Mesenchymal stem cell (in vitro differentiated cells and primary cell): ENCODE measurements at regions not wholly inside any gene's neighbourhood (a gene's known extent, or its start where the extent isn't known, plus 50 kb on each side); places are given as distances from the start of the nearest gene placed in this dataset.
A peak's percentile ranks its signal among the peaks of the same experiment; 100 is the strongest.

Experiments used
- DNase-seq: peaks from one replicate; pipeline ENCODE4 v3.0.0-alpha.2; 2013
- H2AFZ ChIP-seq: one replicate; pipeline ENCODE4 v1.6.1; 2013; ENCODE audit warnings: low read depth, mild to moderate bottlenecking, control low read depth, inconsistent platforms, low read length, moderate library complexity
- H2AK5ac ChIP-seq: 2 replicates; pipeline ENCODE4 v1.6.1; 2013; ENCODE audit warnings: low read length, moderate library complexity, mild to moderate bottlenecking, inconsistent platforms; ENCODE audit not compliant: severe bottlenecking
- H2BK120ac ChIP-seq: one replicate; pipeline ENCODE4 v1.6.1; 2013; ENCODE audit warnings: low read depth, mild to moderate bottlenecking, inconsistent platforms, low read length, moderate library complexity
- H2BK12ac ChIP-seq, 2 experiments: one replicate each; pipeline ENCODE4 v1.6.1; 2013; ENCODE audit warnings: inconsistent platforms in 2 of 2, low read length in 2 of 2, mild to moderate bottlenecking in 2 of 2, moderate library complexity in 2 of 2, control low read depth in 1 of 2
- H2BK15ac ChIP-seq: one replicate; pipeline ENCODE4 v1.6.1; 2013; ENCODE audit warnings: mild to moderate bottlenecking, low read depth, inconsistent platforms; ENCODE audit not compliant: poor library complexity, severe bottlenecking
- H2BK5ac ChIP-seq: 2 replicates; pipeline ENCODE4 v1.6.1; 2013; ENCODE audit warnings: low read depth, mild to moderate bottlenecking, low read length, control low read depth, inconsistent platforms; ENCODE audit not compliant: poor library complexity, severe bottlenecking
- H3K14ac ChIP-seq, 2 experiments: one replicate each; pipeline ENCODE4 v1.6.1; 2013; ENCODE audit warnings: inconsistent platforms in 2 of 2, low read length in 2 of 2, control low read depth in 1 of 2, mild to moderate bottlenecking in 1 of 2, moderate library complexity in 1 of 2
- H3K18ac ChIP-seq, 2 experiments: one replicate each; pipeline ENCODE4 v1.6.1; 2013; ENCODE audit warnings: inconsistent platforms in 2 of 2, low read length in 2 of 2, control low read depth in 1 of 2, low read depth in 1 of 2, mild to moderate bottlenecking in 1 of 2
- H3K23ac ChIP-seq, 2 experiments: one replicate each; pipeline ENCODE4 v1.6.1; 2013; ENCODE audit warnings: inconsistent platforms in 2 of 2, low read length in 2 of 2, mild to moderate bottlenecking in 2 of 2, moderate library complexity in 2 of 2, control low read depth in 1 of 2
- H3K27ac ChIP-seq: 2 replicates; pipeline ENCODE4 v1.5.1; 2013; ENCODE audit warnings: mild to moderate bottlenecking, moderate library complexity, low read length, control low read depth, inconsistent platforms; ENCODE audit not compliant: poor library complexity, severe bottlenecking
- H3K27me3 ChIP-seq, 2 experiments: 2 replicates each; pipeline versions ENCODE4 v1.6.1 to v1.7.0; 2013; ENCODE audit warnings: low read length in 2 of 2, mild to moderate bottlenecking in 2 of 2, moderate library complexity in 2 of 2, control low read depth in 1 of 2, inconsistent platforms in 1 of 2; ENCODE audit not compliant: control insufficient read depth in 1 of 2, insufficient read depth in 1 of 2
- H3K36me3 ChIP-seq, 2 experiments: 2 replicates each; pipeline versions ENCODE4 v1.6.1 to v1.7.0; 2013; ENCODE audit warnings: low read length in 2 of 2, control low read depth in 1 of 2, inconsistent platforms in 1 of 2, low read depth in 1 of 2, mild to moderate bottlenecking in 1 of 2; ENCODE audit not compliant: insufficient read depth in 2 of 2, control insufficient read depth in 1 of 2
- H3K4ac ChIP-seq, 2 experiments: one replicate each; pipeline ENCODE4 v1.6.1; 2013; ENCODE audit warnings: inconsistent platforms in 2 of 2, low read length in 2 of 2, mild to moderate bottlenecking in 2 of 2, moderate library complexity in 2 of 2, control low read depth in 1 of 2, low read depth in 1 of 2
- H3K4me1 ChIP-seq: 2 replicates; pipeline ENCODE4 v1.6.1; 2013; ENCODE audit warnings: low read depth, low read length, control low read depth; ENCODE audit not compliant: control insufficient read depth, insufficient read depth
- H3K4me2 ChIP-seq: 2 replicates; pipeline ENCODE4 v1.6.1; 2013; ENCODE audit warnings: low read length, mild to moderate bottlenecking, inconsistent platforms; ENCODE audit not compliant: poor library complexity, severe bottlenecking
- H3K4me3 ChIP-seq, 2 experiments: 2 replicates each; pipeline versions ENCODE4 v1.5.1 to v1.7.0; 2013; ENCODE audit warnings: low read length in 2 of 2, mild to moderate bottlenecking in 2 of 2, control low read depth in 1 of 2, low read depth in 1 of 2; ENCODE audit not compliant: insufficient read depth in 1 of 2
- H3K79me1 ChIP-seq: replicated peaks from 2 replicates; pipeline ENCODE4 v1.6.1; 2013; ENCODE audit warnings: mild to moderate bottlenecking, control low read depth, low read length, inconsistent platforms; ENCODE audit not compliant: poor library complexity, severe bottlenecking
- H3K9ac ChIP-seq: 2 replicates; pipeline ENCODE4 v1.7.0; 2013; ENCODE audit warnings: mild to moderate bottlenecking, low read length, moderate library complexity
- H3K9me3 ChIP-seq: 2 replicates; pipeline ENCODE4 v1.7.0; 2013; ENCODE audit warnings: mild to moderate bottlenecking, low read length; ENCODE audit not compliant: control insufficient read depth
- H4K8ac ChIP-seq: one replicate; pipeline ENCODE4 v1.6.1; 2013; ENCODE audit warnings: inconsistent platforms, mild to moderate bottlenecking, low read length, moderate library complexity
- H4K91ac ChIP-seq: one replicate; pipeline ENCODE4 v1.6.1; 2013; ENCODE audit warnings: mild to moderate bottlenecking, low read length, inconsistent platforms
- WGBS: methylation state at CpG from one replicate; pipeline ENCODE4 v1.1.7; 2013; ENCODE audit warnings: mixed read lengths; 5-methylcytosine and 5-hydroxymethylcytosine counted together

GRCh38 chr3:106121491-106122289 lies 252.9 kb upstream of the CBLB start:
- Histone ChIP-seq H2AK5ac (no peak overlapping the region), H4K91ac (no peak overlapping the region), H3K18ac (no peak overlapping the region), H3K9ac (no peak overlapping the region), H2BK15ac (no peak overlapping the region), H3K14ac (no peak overlapping the region), H3K79me1 (no peaks in the 10 kb centered on the region), H2AFZ (no peak overlapping the region), H3K27me3 (no peaks in the 10 kb centered on the region), H3K27ac (no peak overlapping the region), H3K4me3 (no peak overlapping the region), H2BK5ac (no peak overlapping the region), H2BK12ac (no peak overlapping the region), H3K36me3 (no peaks in the 10 kb centered on the region), H4K8ac (no peak overlapping the region), H3K9me3 (no peaks in the 10 kb centered on the region), H3K23ac (no peak overlapping the region), H2BK120ac (no peak overlapping the region), H3K4me2 (no peak overlapping the region), H3K4ac (no peak overlapping the region), H3K4me1 (no peaks in the 10 kb centered on the region)
- 84% methylated on average over 3 of the region's 3 CpGs for WGBS
- no peak for DNase-seq

- no peak overlapping the region for H2BK15ac ChIP-seq
- no peaks in the 10 kb centered on the region for H3K4me1 ChIP-seq
- H3K23ac ChIP-seq: no peak overlapping the region
- H3K36me3 ChIP-seq: no peaks in the 10 kb centered on the region
- H3K9me3 ChIP-seq: no peaks in the 10 kb centered on the region
- H3K4ac ChIP-seq: no peak overlapping the region
- H3K18ac ChIP-seq: no peak overlapping the region
- H2AK5ac ChIP-seq: no peak overlapping the region
- H3K4me2 ChIP-seq: no peak overlapping the region
- 73% methylated on average over 1 of the region's 1 CpG for WGBS
- no peak overlapping the region for H2BK5ac ChIP-seq
- no peaks in the 10 kb centered on the region for H3K79me1 ChIP-seq
- no peak overlapping the region for H2AFZ ChIP-seq
- H3K4me3 ChIP-seq: no peak overlapping the region
- no peak overlapping the region for H3K9ac ChIP-seq
- H3K27me3 ChIP-seq: no peaks in the 10 kb centered on the region
- H3K27ac ChIP-seq: no peak overlapping the region
- H4K91ac ChIP-seq: no peak overlapping the region
- no peak overlapping the region for H2BK12ac ChIP-seq
- no peak overlapping the region for H4K8ac ChIP-seq
- no peak for DNase-seq
- H3K14ac ChIP-seq: no peak overlapping the region
- H2BK120ac ChIP-seq: no peak overlapping the region
These were observed 256.0 kb upstream of the CBLB start for GRCh38 chr3:106124818-106125217.

- Histone ChIP-seq H3K9me3 (no peaks in the 10 kb centered on the region), H3K36me3 (no peaks in the 10 kb centered on the region), H2AFZ (no peak overlapping the region), H2AK5ac (no peak overlapping the region), H3K9ac (peak overlapping the region; percentile 70), H2BK15ac (no peak overlapping the region), H4K91ac (no peak overlapping the region), H3K4ac (no peak overlapping the region), H3K18ac (no peak overlapping the region), H3K14ac (no peak overlapping the region), H2BK12ac (no peak overlapping the region), H3K79me1 (no peaks in the 10 kb centered on the region), H2BK120ac (no peak overlapping the region), H2BK5ac (no peak overlapping the region), H3K4me2 (no peak overlapping the region), H3K23ac (no peak overlapping the region), H3K4me1 (no peaks in the 10 kb centered on the region), H3K27ac (no peak overlapping the region), H3K4me3 (no peak overlapping the region), H4K8ac (no peak overlapping the region), H3K27me3 (no peaks in the 10 kb centered on the region)
- no peak for DNase-seq
- WGBS: 100% methylated on average over 1 of the region's 3 CpGs
These were observed 256.5 kb upstream of the CBLB start for GRCh38 chr3:106125321-106125720.

GRCh38 chr3:106126067-106126845 lies 257.4 kb upstream of the CBLB start:
- no peak overlapping the region for H3K18ac ChIP-seq
- no peak overlapping the region for H2BK120ac ChIP-seq
- H4K8ac ChIP-seq: no peak overlapping the region
- no peak overlapping the region for H4K91ac ChIP-seq
- no peak overlapping the region for H3K4ac ChIP-seq
- H3K9me3 ChIP-seq: no peaks in the 10 kb centered on the region
- H3K27ac ChIP-seq: no peak overlapping the region
- no peaks in the 10 kb centered on the region for H3K4me1 ChIP-seq
- H2BK5ac ChIP-seq: no peak overlapping the region
- no peaks in the 10 kb centered on the region for H3K79me1 ChIP-seq
- no peak overlapping the region for H3K14ac ChIP-seq
- 73% methylated on average over 2 of the region's 4 CpGs for WGBS
- H3K23ac ChIP-seq: no peak overlapping the region
- H2AK5ac ChIP-seq: no peak overlapping the region
- no peaks in the 10 kb centered on the region for H3K36me3 ChIP-seq
- H3K27me3 ChIP-seq: no peaks in the 10 kb centered on the region
- peak overlapping the region; percentile 70 for H3K9ac ChIP-seq
- H2AFZ ChIP-seq: no peak overlapping the region
- no peak overlapping the region for H2BK15ac ChIP-seq
- no peak overlapping the region for H2BK12ac ChIP-seq
- DNase-seq: no peak
- no peak overlapping the region for H3K4me2 ChIP-seq
- peak overlapping the region in 1 of 2 experiments; percentile 52 for H3K4me3 ChIP-seq
